GM12873 (cell line): ENCODE measurements at regions not wholly inside any gene's neighbourhood (a gene's known extent, or its start where the extent isn't known, plus 50 kb on each side); places are given as distances from the start of the nearest gene placed in this dataset.

Experiments
- CTCF ChIP-seq: IDR thresholded peaks from 2 replicates; pipeline ENCODE4 v1.5.1; 2012; ENCODE audit warnings: low read depth, mild to moderate bottlenecking, moderate library complexity, low read length, control low read depth; ENCODE audit not compliant: insufficient read depth; ENCODE audit errors: missing control alignments

DNA sequence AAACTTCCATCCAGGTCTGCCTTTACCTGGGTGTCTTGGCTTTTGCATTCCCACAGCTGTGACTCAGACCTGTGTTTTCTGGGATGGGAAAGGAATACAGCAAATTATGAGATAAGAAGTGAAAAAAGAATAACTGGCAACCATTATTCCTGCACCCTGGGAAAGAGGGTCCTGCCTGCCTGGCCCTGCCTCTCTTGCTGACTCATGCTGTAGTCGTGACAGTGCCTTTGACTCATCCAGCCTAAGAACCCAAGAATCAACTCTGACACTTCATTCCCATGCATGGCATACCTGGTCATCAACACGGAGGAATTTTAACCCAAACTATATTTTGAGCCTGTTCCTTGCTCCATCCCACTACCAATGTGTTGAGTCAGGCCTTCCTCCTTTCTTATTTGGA lies 185.4 kb upstream of the SERP2 start:
- TF ChIP-seq CTCF, result no peak

- TF ChIP-seq CTCF, result no peak
These were observed 184.5 kb upstream of the SERP2 start for GRCh38 chr13:44189085-44189484.

DNA sequence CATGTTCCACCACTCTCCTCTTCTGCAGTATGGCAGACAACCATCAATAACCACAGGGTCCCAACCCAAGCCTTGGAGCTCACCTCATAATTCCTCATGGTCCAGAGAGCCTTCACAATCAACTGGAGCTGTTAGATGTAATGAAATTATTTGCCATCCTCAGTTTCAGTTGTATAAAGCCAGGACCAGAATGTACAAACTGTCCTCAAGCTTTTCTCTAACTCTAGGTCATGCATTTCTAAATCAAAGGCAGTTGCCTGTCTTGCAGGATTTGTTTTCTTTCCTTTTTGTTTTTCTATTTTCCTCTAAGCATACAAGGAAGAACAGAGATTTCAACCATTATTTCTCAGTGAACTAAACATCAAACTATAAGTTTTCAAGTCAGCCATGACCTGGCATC lies 182.5 kb upstream of the SERP2 start:
- TF ChIP-seq CTCF, result no peak

GRCh38 chr13:44191504-44192171 lies 182.0 kb upstream of the SERP2 start:
- peak; percentile 66 for TF ChIP-seq CTCF

GRCh38 chr13:44193731-44194130 lies 179.9 kb upstream of the SERP2 start:
- TF ChIP-seq CTCF, result no peak

- no peak for TF ChIP-seq CTCF
These were observed 178.4 kb upstream of the SERP2 start for GRCh38 chr13:44195245-44195644.

DNA sequence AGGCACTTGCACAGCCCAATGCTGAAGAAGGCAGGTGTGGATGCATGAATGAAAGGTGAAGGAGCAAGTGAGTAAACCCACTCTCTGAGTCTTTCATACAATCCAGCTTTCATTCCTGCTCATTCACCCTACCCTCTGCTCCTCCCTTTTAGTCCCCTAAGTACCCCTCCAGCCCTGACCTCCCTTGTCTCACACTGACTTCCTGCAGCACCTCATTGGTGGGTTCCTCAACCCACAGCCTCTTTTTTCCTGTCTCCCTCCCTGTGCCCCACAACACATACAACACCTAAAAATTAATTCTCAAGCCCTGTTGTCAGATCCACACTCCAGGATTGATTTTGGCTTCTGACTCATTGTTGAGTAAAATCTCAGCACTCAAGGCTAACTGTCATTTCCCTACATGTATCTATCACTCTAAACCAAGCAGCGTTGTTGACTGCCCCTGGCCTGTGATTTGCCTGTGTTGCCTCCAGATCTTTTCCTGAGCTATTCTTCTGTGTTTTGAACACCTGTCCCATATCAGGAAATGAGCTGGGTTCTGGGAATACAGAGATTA lies 177.3 kb upstream of the SERP2 start:
- no peak for TF ChIP-seq CTCF
